Retinal pigment epithelial cell (primary cell): ENCODE measurements at regions not wholly inside any gene's neighbourhood (a gene's known extent, or its start where the extent isn't known, plus 50 kb on each side); places are given as distances from the start of the nearest gene placed in this dataset.

Source experiments
- DNase-seq: peaks from one replicate; pipeline ENCODE4 v3.0.0-alpha.2; 2010; ENCODE audit warnings: low read depth
- H3K4me3 ChIP-seq: 2 replicates; pipeline ENCODE4 v1.5.1; 2011; ENCODE audit warnings: mild to moderate bottlenecking, low read length, control low read depth, moderate library complexity
- CTCF ChIP-seq: conservative IDR thresholded peaks from 2 replicates; pipeline ENCODE4 v1.5.1; 2011; ENCODE audit warnings: low read depth, low read length, control low read depth, inconsistent platforms

GRCh38 chr15:39153058-39153714, 427.7 kb upstream of the THBS1 start:
- no peak for DNase-seq
- no peak for TF ChIP-seq CTCF

GRCh38 chr15:39153716-39154115, 427.2 kb upstream of the THBS1 start:
- no peak for TF ChIP-seq CTCF
- no peak for DNase-seq
- no peak overlapping the region for H3K4me3 ChIP-seq

More at GRCh38 chr15:39153058-39153714, 427.7 kb upstream of the THBS1 start:
- H3K4me3 ChIP-seq = no peak overlapping the region

- peak; percentile 40 for TF ChIP-seq CTCF
- no peak for DNase-seq
- no peak overlapping the region for H3K4me3 ChIP-seq
These were observed 426.6 kb upstream of the THBS1 start for GRCh38 chr15:39154227-39154638.

- DNase-seq = no peak
These were observed 426.1 kb upstream of the THBS1 start for GRCh38 chr15:39154776-39155175.

GRCh38 chr15:39156166-39156565, 424.7 kb upstream of the THBS1 start:
- no peak for TF ChIP-seq CTCF
- H3K4me3 ChIP-seq = no peak overlapping the region
- DNase-seq = no peak

More at GRCh38 chr15:39154776-39155175, 426.1 kb upstream of the THBS1 start:
- no peak for TF ChIP-seq CTCF
- H3K4me3 ChIP-seq = no peak overlapping the region

- no peak overlapping the region for H3K4me3 ChIP-seq
- DNase-seq = no peak
- no peak for TF ChIP-seq CTCF
These were observed 424.1 kb upstream of the THBS1 start for GRCh38 chr15:39156646-39157250.

- TF ChIP-seq CTCF = no peak
- no peak overlapping the region for H3K4me3 ChIP-seq
- no peak for DNase-seq
These were observed 423.0 kb upstream of the THBS1 start for GRCh38 chr15:39157882-39158281.
